ENCODE measurements at regions not wholly inside any gene's neighbourhood (a gene's known extent, or its start where the extent isn't known, plus 50 kb on each side); places are given as distances from the start of the nearest gene placed in this dataset.

- intact Hi-C loops (cut with DNase I), result no loop called here
- TF ChIP-seq CTCF (IDR thresholded peaks at IDR 0.05), result no peak
- TF ChIP-seq POLR2AphosphoS5 (IDR thresholded peaks at IDR 0.05), result no peak
- no peak for TF ChIP-seq POLR2A (IDR thresholded peaks at IDR 0.05)
- no peaks in the 10 kb centered on the region for H3K27me3 ChIP-seq (replicated peaks; ENCODE audit: insufficient read depth)
- H3K4me1 ChIP-seq (replicated peaks), result no peaks in the 10 kb centered on the region
- 79% methylated on average over 15 of the region's 15 CpGs for WGBS
- H3K9me3 ChIP-seq, result no peaks in the 10 kb centered on the region
- H3K4me3 ChIP-seq, result no peak overlapping the region
- no peaks in the 10 kb centered on the region for H3K36me3 ChIP-seq
- H3K27ac ChIP-seq, result no peak overlapping the region
- no peak for DNase-seq (ENCODE audit: low spot score)
Measured at GRCh38 chr3:194824701-194825111, 139.0 kb downstream of the FAM43A start.

- intact Hi-C loops (cut with DNase I), result no loop called here
- Histone ChIP-seq H3K4me1 (replicated peaks) (no peaks in the 10 kb centered on the region), H3K27ac (no peak overlapping the region), H3K36me3 (no peaks in the 10 kb centered on the region), H3K27me3 (replicated peaks; ENCODE audit: insufficient read depth) (no peaks in the 10 kb centered on the region), H3K4me3 (no peak overlapping the region), H3K9me3 (no peaks in the 10 kb centered on the region)
- TF ChIP-seq POLR2AphosphoS5 (IDR thresholded peaks at IDR 0.05) (no peak), POLR2A (IDR thresholded peaks at IDR 0.05) (no peak), CTCF (IDR thresholded peaks at IDR 0.05) (no peak)
- 85% methylated on average over 6 of the region's 6 CpGs for WGBS
- no peak for DNase-seq (ENCODE audit: low spot score)
Measured at GRCh38 chr3:194826594-194826993, 140.9 kb downstream of the FAM43A start.

GRCh38 chr3:194827486-194827885 lies 141.8 kb downstream of the FAM43A start:
- H3K27ac ChIP-seq, result no peak overlapping the region
- H3K36me3 ChIP-seq, result no peaks in the 10 kb centered on the region
- intact Hi-C loops (cut with DNase I), result no loop called here
- TF ChIP-seq CTCF (IDR thresholded peaks at IDR 0.05), result no peak
- TF ChIP-seq POLR2AphosphoS5 (IDR thresholded peaks at IDR 0.05), result no peak
- no peak for TF ChIP-seq POLR2A (IDR thresholded peaks at IDR 0.05)
- DNase-seq (ENCODE audit: low spot score), result no peak
- no peaks in the 10 kb centered on the region for H3K27me3 ChIP-seq (replicated peaks; ENCODE audit: insufficient read depth)
- no peaks in the 10 kb centered on the region for H3K9me3 ChIP-seq
- 92% methylated on average over 1 of the region's 1 CpG for WGBS
- H3K4me3 ChIP-seq, result no peak overlapping the region
- H3K4me1 ChIP-seq (replicated peaks), result no peaks in the 10 kb centered on the region

GRCh38 chr3:194828116-194828515 lies 142.4 kb downstream of the FAM43A start:
- intact Hi-C loops (cut with DNase I), result no loop called here
- TF ChIP-seq CTCF (IDR thresholded peaks at IDR 0.05) (no peak), POLR2AphosphoS5 (IDR thresholded peaks at IDR 0.05) (no peak), POLR2A (IDR thresholded peaks at IDR 0.05) (no peak)
- no peaks in the 10 kb centered on the region for H3K4me1 ChIP-seq (replicated peaks)
- H3K27ac ChIP-seq, result no peak overlapping the region
- no peaks in the 10 kb centered on the region for H3K27me3 ChIP-seq (replicated peaks; ENCODE audit: insufficient read depth)
- no peak overlapping the region for H3K4me3 ChIP-seq
- no peaks in the 10 kb centered on the region for H3K9me3 ChIP-seq
- H3K36me3 ChIP-seq, result no peaks in the 10 kb centered on the region
- 86% methylated on average over 6 of the region's 6 CpGs for WGBS
- DNase-seq (ENCODE audit: low spot score), result no peak

- intact Hi-C loops (cut with DNase I), result no loop called here
- no peaks in the 10 kb centered on the region for H3K27me3 ChIP-seq (replicated peaks; ENCODE audit: insufficient read depth)
- no peaks in the 10 kb centered on the region for H3K9me3 ChIP-seq
- H3K4me3 ChIP-seq, result no peak overlapping the region
- TF ChIP-seq CTCF (IDR thresholded peaks at IDR 0.05), result no peak
- no peak for TF ChIP-seq POLR2AphosphoS5 (IDR thresholded peaks at IDR 0.05)
- TF ChIP-seq POLR2A (IDR thresholded peaks at IDR 0.05), result no peak
- no peaks in the 10 kb centered on the region for H3K36me3 ChIP-seq
- no peak for DNase-seq (ENCODE audit: low spot score)
- 76% methylated on average over 4 of the region's 4 CpGs for WGBS
- no peak overlapping the region for H3K27ac ChIP-seq
- H3K4me1 ChIP-seq (replicated peaks), result no peaks in the 10 kb centered on the region
Measured at GRCh38 chr3:194828926-194829325, 143.2 kb downstream of the FAM43A start.

All from prostate gland (tissue), 2 donors.